ENCODE measurements at regions not wholly inside any gene's neighbourhood (a gene's known extent, or its start where the extent isn't known, plus 50 kb on each side); places are given as distances from the start of the nearest gene placed in this dataset.

- no peak for TF ChIP-seq CTCF (IDR thresholded peaks at IDR 0.05; ENCODE audit: low read depth, low read length)
- DNase-seq (ENCODE audit: extremely low read depth, low read depth): no peak
Measured at GRCh38 chr11:79919350-79919749, 478.5 kb upstream of the TENM4 start.

GRCh38 chr11:79918846-79919245, 478.0 kb upstream of the TENM4 start:
- no peak for TF ChIP-seq CTCF (IDR thresholded peaks at IDR 0.05; ENCODE audit: low read depth, low read length)
- DNase-seq (ENCODE audit: extremely low read depth, low read depth): no peak

- no peak for DNase-seq (ENCODE audit: extremely low read depth, low read depth)
Measured at GRCh38 chr11:79906164-79906563, 465.3 kb upstream of the TENM4 start.

GRCh38 chr11:79902493-79902892, 461.7 kb upstream of the TENM4 start:
- DNase-seq (ENCODE audit: extremely low read depth, low read depth): no peak
- no peak for TF ChIP-seq CTCF (IDR thresholded peaks at IDR 0.05; ENCODE audit: low read depth, low read length)

More at GRCh38 chr11:79906164-79906563, 465.3 kb upstream of the TENM4 start:
- TF ChIP-seq CTCF (IDR thresholded peaks at IDR 0.05; ENCODE audit: low read depth, low read length): no peak

GRCh38 chr11:79897896-79898295, 457.1 kb upstream of the TENM4 start:
- no peak for DNase-seq (ENCODE audit: extremely low read depth, low read depth)
- no peak for TF ChIP-seq CTCF (IDR thresholded peaks at IDR 0.05; ENCODE audit: low read depth, low read length)

GRCh38 chr11:79896258-79896657, 455.4 kb upstream of the TENM4 start:
- no peak for TF ChIP-seq CTCF (IDR thresholded peaks at IDR 0.05; ENCODE audit: low read depth, low read length)

GRCh38 chr11:79894111-79894510, 453.3 kb upstream of the TENM4 start:
- TF ChIP-seq CTCF (IDR thresholded peaks at IDR 0.05; ENCODE audit: low read depth, low read length): no peak
- no peak for DNase-seq (ENCODE audit: extremely low read depth, low read depth)

More at GRCh38 chr11:79896258-79896657, 455.4 kb upstream of the TENM4 start:
- no peak for DNase-seq (ENCODE audit: extremely low read depth, low read depth)

All from AG09319 (cell line).